ENCODE measurements at regions not wholly inside any gene's neighbourhood (a gene's known extent, or its start where the extent isn't known, plus 50 kb on each side); places are given as distances from the start of the nearest gene placed in this dataset.

DNA sequence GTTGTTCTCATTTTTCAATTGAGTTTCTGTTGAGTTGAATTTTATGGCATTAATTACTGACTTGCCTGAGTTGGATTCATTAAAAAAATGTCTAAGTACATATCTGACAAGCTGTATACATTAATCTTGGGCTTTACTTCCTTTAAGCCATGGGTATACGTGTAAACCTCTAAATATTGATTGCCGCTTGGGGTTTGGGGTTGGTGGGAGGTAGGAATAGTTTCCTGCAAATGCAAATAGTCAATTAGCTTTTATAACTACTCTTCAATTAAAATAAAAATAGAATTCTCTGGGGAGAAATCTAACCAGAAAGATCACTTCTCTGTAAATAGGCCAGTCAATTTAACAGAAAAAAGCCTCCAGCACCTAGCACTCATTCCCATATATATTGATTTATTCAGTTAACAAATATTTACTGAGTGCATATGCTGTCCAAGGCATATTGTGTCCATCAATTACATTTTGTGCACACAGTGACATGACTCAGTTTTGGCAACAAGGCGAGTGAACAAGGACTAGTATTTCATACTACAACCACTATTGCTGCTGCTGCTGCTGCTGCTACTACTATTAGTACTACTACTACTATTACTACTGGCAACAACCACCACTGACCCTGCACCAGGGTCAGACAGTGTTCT lies 306.8 kb downstream of the RFC3 start:
- no peak for TF ChIP-seq CTCF (conservative IDR thresholded peaks at IDR 0.05; ENCODE audit: low read depth, low read length)
- no peak for TF ChIP-seq RAD21 (IDR thresholded peaks at IDR 0.05; ENCODE audit: low read length)
- TF ChIP-seq POLR2A (IDR thresholded peaks at IDR 0.05; ENCODE audit: low read depth, low read length), result no peak
- no peak for TF ChIP-seq MAFK (IDR thresholded peaks at IDR 0.05; ENCODE audit: low read depth, low read length)
- TF ChIP-seq RFX5 (IDR thresholded peaks at IDR 0.05; ENCODE audit: low read depth, low read length), result no peak
- TF ChIP-seq MAZ (IDR thresholded peaks at IDR 0.05; ENCODE audit: borderline replicate concordance, low read depth, low read length), result no peak
- TF ChIP-seq SMC3 (IDR thresholded peaks at IDR 0.05; ENCODE audit: low read depth, low read length), result no peak
- TF ChIP-seq BHLHE40 (IDR thresholded peaks at IDR 0.05; ENCODE audit: low read depth, low read length), result no peak
- TF ChIP-seq FOS (IDR thresholded peaks at IDR 0.05; ENCODE audit: low read depth, low read length), result no peak
- TF ChIP-seq CEBPB (IDR thresholded peaks at IDR 0.05; ENCODE audit: low read depth, low read length), result no peak
- TF ChIP-seq MXI1 (IDR thresholded peaks at IDR 0.05; ENCODE audit: borderline replicate concordance, low read depth, low read length), result no peak
- TF ChIP-seq, protein P1, sequence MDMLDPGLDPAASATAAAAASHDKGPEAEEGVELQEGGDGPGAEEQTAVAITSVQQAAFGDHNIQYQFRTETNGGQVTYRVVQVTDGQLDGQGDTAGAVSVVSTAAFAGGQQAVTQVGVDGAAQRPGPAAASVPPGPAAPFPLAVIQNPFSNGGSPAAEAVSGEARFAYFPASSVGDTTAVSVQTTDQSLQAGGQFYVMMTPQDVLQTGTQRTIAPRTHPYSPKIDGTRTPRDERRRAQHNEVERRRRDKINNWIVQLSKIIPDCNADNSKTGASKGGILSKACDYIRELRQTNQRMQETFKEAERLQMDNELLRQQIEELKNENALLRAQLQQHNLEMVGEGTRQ (IDR thresholded peaks at IDR 0.05; ENCODE audit: low read depth, low read length), result no peak
- TF ChIP-seq RCOR1 (IDR thresholded peaks at IDR 0.05; ENCODE audit: insufficient replicate concordance, low read length), result no peak

All from IMR-90 (cell line).